ENCODE measurements at regions not wholly inside any gene's neighbourhood (a gene's known extent, or its start where the extent isn't known, plus 50 kb on each side); places are given as distances from the start of the nearest gene placed in this dataset.

DNA sequence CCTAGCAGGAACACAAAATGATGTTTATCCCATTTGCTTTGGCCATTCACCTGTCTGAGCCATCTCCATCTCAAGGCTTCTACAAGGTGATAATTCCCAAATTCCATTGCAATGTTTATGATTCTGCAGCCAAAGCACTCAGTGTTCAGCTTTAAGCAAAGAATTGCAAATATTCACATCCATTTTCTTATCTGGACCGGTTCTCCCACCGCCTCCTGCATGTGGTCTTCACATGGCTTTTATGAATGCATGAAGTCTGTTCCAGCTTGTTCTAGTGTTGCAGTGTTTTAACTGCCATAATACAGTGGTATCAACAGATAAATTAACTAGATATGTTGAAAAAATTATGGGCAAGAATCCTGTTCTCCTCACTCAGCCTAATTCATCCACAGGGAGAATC, 443.0 kb upstream of the KLF4 start:
- no peak for DNase-seq

DNA sequence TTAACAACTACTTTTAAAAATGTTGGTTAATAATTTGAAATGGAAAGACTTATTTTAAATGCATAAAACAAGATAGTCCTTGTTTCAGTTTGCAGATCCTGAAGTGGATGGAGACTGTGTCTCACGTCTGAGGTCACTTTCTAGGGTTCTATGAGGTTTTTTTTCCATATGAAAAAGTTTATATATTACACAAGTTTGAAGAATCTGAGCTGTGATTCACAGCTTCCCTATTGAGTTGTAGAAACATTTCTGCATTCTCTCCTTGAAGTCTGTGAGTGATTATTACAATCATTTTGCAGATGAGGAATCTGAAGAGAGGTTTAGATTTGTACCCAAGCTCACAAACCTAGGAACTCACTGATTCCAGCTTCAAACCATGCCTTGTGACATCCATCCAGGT, 442.5 kb upstream of the KLF4 start:
- no peak for DNase-seq

DNA sequence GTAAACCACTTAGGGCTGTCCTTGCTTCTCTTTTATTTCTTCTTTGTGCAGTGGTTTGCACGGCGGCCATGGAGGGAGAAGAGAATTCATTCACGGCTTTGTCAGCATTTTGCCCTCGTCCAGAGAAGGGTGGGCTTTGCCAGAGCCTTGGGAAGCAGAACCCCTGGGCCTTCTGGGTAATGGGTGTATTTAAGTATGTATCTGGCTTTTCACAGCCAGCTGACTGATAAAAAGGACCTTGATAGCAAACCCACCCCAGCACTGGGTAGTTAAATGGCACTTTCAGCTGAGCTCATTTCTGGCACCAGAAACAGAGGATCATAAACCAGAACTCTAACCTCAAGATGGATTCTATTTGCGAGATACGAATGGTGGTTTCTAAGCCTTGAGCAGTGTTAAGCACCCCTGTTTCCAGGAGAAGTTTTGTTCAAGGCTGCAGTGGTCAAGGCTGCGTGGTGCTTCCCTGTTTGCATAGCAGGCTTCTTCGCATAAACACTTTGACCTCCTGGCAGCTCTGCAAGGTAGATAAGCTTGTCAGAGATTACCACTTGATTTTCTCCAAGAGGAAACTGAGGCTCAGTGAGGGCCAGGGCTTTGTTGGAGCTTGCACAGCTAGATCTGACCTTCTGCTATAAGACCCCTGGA, 441.6 kb upstream of the KLF4 start:
- no peak for DNase-seq

DNA sequence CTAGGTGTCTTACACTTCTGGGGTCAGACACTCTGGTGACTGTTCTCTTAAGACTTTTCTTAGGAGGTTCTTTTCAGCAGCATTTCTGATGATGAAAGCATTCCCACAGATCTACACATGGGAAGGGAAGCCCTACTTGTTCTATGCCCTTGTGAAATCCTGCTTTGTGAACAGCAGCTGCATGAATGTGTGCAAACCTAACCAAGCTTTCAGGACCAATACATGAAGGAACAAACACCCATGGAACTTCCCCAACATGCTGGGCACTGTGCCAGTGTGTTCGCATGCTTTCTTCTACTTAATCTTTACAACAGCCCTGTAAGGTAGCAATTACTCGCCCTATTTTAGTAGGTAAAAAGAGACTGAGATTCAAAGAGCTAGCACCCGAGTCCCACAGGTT, 439.9 kb upstream of the KLF4 start:
- DNase-seq, result no peak

DNA sequence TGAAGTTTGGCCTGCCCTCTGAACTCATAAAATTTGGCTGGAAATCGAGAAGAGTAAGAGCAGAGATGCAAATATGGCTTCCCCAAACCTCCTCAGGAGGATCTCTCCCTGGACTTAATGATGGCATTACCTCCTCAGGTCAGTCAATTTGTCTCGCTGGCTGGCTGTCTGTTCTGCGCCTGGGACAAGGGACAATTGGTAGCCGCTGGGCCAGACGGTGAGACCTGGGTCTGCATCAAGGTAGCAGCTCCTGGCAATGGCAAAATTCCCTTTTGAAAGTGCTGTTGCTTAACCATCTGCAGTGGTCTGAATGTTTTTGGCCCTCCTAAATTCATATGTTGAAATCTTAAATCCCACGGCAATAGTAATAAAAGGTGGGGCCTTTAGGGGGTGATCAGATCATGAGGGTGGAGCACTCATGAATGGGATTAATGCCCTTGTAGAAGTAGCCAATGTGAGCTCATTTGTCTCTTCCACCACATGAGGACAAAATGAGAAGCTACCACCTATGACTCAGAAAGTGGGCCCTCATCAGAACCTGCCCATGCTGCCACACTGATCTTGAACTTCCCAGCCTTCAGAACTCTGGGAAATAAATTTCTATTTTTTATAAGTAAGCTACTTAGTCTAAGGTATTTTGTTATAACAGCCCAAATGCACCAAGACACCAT, 439.3 kb upstream of the KLF4 start:
- no peak for DNase-seq

DNA sequence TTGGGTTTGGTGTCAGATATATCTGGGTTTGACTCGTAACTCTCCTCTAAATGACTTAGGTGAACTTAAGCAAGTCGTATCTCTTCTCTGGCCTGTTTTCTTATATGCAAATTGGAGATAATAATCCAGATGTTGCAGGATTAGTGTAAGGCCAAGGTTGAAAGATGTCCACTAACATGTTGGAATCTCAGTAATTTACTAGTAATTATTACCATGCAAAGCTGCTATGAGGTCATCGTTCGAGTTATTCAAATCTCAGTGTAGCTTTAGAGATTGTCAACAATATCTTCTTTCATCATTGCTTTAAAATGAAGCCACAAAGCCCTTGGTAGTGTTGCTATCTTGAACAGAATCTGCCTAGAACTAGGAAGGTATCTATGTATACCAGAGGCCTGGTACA, 437.7 kb upstream of the KLF4 start:
- DNase-seq, result no peak

DNA sequence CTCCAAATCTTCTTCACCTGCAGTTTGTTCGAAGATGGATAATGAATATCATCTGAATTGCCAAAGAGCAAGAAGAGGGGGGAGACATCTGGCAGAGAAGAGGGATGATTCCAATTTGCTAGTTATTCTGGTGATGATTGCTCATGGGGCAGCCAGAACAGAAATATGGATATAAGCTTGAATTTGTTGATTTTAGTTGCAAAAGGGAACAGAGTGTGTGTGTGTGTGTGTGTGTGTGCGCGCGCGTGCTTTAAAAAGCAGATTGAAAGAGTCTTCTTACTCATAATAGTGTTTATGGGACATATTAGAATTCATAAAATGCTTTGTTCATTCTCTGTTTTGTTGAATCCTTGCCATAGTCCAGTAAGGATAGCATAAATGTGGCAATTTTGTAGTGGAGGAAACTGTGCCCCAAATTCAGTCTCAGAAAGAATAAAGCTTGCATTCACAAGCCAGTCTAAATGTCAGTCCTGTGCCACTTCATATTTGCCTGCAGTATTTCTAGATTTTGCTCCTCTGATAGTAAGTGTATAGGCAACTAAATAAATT, 436.3 kb upstream of the KLF4 start:
- no peak for DNase-seq

DNA sequence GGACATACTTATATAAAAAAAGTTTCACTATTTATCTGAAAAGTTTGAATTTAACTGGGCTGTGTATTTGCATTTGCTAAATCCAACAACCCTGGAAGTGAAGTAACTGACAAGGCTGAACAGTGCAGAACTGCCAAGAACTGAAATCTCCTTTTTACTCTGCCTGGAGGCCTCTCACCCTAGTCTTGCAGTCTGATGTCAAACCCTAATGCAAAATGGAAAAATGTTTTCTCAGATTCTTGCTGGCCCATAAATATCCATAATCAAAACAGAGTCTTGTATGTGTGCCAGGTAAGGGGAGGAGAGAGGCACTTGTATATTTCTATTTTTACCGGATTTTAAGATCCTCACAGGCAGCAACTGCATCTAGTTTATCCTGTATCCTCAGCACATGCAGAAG, 432.7 kb upstream of the KLF4 start:
- no peak for DNase-seq

DNA sequence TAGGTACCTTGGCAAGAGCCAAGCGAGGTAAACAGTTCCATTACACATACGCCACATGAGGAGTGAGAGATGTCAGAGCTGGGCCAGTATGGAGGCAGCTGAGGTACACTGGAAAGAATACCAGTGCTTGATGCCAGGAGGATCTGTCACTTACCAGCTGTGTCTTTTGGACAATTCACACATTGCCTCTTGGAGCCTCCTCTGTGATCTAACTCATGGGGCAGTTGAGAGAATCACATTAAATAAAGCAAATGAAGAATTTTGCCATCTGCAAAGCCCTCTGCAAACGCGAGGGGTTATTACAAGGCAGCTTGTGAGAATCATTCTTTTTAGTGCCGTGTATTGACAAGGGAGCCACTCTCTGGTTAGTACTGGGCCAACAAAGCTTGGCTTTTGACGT, 429.7 kb upstream of the KLF4 start:
- no peak for DNase-seq

DNA sequence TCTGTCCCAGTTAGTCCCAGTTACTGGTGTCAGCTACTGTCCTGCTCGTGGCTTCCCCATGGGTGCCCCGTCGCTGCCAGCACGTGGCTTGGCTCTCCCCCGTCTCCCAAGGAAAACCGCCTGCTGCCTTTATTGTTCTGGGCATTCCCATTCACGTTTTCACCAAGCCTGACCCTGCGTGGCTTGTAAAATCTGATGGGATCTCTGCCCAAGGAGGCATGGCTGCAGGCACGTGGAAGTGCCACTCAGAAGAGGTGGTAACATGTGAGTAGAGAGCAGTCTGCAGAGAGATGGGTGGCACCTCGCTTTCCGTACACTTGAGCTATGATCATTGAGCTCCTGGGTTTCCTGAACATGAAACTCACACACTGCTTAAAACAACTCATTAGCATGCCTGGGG, 429.2 kb upstream of the KLF4 start:
- no peak for DNase-seq

DNA sequence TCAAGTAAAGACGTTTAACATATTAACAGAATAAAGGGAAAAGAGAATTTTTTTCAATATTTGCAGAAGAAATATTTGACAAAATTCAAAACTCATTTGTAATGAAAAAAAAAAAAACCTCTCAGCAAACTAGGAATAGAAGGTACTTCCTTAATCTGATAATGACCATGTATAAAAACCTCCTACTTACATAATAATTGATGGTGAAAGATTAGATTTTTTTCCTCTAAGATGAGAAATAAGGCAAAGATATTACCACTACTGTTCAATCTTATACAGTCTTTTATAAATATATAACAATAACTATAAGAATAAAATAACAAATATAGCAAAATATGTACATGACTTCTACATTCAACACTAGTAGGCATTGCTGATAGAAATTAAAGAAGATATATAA, 424.6 kb upstream of the KLF4 start:
- DNase-seq, result no peak

DNA sequence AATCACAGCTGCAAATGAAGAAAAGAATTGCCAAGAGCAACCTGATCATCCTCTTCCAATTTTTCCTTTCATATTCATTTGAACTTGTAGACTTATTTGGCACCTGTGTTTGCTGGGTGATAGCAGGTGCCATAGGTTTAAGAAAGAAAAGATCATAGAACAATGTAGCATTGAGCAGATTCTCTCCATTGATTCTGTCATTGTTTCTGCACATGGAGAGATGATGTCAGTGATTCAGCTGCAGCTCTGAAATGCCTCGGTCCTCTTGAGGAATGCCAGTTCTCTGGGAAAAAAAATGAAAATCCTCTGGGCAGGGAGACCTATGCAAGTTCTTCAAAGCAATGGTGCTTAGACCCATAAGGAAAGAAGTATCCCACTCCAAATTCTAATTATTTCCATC, 418.1 kb upstream of the KLF4 start:
- DNase-seq, result no peak

DNA sequence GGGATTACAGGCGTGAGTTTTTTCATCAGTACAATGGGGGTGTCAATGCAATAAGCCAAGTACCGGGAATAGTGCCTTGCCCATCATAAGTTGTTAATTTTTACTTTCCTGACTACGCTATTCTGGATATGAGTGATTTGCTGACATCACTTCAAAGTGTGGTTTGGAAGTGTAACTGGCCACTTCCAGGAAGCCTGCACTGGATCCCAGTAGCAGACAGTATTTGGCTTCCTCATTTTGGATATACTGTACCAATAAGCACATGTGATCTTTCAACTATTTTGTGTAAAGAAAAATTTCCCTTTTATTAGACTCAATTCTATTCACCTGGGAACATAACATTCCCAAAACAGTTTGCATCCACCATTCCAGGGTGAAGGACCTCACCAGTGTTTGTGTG, 417.7 kb upstream of the KLF4 start:
- no peak for DNase-seq

DNA sequence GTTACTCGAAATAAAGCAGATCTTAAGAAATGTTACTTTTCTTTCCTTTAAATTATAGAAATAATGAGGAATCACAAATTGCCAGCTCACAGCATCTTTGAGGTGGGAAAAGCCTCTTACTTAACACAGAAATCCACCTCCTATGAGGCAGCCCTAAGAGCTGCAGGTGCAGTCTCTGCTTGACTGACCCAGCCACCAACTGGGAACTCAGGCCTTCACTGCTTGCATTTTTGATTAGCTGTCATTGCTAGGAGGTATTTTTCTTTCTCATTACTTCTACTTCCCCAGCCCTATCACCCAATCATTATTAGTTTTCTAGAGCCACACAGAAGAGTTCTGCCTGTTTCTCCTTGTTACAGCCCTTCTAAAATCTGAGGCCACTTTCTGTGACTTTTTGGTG, 416.5 kb upstream of the KLF4 start:
- no peak for DNase-seq

DNA sequence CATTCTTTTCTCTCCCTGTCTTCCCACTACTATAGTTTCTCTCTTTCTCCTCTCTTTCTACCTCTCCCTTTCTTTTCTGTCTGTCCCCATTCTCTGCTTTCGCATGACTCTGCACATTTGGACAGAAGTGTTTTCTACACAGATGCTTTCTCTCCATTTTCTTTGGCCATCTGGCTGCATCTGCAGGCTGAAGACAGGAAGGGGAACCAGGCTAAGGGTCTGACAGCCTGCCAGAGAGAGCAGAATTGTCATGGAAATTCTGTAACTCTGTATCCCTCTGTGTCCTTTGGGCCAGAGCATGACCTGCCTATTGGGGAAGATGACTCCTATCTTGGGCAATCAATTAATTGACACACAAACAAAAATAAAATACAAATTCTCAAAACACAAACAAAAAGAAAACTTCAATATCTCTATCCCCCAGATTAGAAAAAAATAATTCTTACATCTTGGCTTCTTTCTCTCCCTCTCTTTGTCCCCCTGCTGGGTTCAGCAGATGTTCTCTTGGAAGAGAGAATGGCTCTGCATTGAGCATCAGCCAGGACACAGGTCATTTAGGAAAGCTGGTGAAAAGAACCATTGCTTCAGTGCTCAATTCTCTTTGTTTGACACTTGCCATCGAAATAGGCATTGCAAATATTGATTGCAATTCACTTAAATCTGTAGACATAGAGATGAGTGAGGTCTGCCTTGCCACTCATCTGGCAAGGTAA, 415.9 kb upstream of the KLF4 start:
- no peak for DNase-seq

DNA sequence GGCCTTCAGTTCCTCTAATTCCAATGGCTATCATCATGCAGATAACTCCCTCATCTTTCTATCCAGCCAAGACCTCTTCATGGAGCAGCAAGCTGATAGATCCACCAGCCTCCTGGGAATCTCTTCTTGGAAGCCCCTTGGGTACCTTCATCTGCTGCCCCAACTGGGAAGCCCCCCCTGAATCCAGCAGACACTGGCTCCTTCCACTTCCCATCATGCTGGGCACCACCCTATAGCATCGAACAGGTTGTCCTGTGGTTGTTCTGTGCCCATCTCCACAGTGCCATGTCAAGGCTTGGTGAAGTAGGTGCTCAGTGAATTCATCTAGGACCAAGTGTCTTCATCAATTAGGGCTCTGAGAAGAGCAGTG, 410.4 kb upstream of the KLF4 start:
- DNase-seq, result no peak

DNA sequence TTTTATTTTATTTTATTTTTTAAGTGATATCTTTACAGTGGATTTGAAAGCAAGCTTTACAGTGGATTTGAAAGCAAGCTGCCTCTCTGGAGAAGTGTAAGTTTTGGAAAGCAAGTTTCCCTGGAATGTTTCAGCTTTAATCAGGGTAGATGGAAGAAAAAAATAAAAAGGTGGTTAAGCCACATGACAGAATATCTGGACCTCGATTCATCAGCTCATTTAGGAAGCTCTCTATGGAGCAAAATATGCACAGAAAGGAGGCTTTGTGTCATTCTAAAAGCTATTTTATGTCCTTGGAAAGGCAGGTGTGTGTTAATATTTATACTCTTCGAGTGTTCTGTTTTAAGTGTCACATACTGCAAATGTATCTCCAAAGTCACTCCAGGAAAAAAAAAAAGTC, 409.2 kb upstream of the KLF4 start:
- no peak for DNase-seq

DNA sequence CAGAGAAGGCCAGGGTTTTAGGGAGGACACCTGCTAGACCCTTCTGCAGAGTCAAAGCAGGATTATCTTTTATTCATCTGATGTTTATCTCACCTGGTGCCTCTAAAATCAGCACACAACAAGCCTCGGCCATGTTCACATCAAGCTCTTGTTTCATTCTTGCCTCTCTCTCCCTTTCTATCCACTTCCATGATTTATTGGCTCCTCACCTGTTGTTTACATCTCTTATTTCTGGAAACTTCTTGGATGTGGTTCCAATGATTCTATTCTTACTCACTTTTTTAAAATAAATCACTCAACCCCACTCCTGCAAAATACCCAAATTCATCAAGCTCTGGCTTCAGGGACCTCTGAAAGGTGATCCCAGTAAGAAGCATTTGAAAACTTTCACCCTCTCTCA, 407.0 kb upstream of the KLF4 start:
- no peak for DNase-seq

DNA sequence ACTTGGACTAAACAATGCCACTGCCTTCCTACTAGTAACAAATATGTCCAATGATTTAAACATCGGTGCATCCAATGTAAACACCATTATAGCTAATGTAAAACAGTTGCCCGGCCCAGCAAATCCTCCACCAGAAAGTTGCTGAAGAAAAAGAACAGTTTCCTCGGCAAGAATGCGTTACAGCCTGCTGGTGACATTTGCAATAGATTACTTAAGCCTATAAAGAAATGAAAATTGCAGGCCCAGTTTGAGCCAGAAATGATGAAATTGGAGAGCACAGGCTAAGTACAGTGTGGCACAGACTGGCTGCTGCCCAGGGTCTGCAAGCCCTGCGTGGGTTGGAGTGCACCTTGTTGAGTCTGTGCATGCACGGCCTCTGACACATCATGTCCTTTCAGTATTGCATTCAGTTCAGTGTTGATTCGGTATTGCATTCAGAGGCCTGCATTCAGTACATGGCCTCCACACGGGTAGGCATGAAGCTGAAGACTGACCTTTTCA, 406.0 kb upstream of the KLF4 start:
- no peak for DNase-seq

DNA sequence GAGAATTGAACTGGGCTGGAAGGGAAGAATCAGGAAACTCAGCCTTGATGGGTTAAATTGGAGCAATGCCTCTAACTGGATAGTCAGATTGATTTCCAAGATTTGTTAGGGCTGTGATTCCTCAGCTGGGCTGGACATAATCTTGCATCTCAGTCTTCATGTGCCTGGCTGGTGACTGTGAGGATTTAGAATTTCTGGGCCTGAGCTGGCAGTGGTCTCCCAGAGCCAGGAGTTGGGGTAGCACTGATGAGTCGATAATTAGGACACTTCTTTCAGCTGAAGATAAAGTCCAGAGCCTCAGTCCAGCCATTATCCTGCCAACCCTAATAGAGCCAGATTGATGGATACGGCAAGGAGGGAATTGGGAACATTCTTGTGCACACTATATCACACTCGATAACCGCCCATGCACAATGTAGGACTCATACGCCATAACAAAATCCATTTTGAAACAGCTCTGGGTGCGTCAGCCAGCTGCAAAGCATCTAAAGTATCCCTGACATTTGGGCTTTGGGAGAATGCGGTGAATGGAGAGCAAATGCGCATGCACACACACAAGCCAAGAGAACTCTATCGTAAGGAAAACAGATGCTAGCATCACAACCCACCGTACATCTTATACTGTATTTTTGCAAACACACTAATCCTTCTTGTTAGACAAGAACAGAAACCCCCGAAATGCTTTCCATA, 405.1 kb upstream of the KLF4 start:
- no peak for DNase-seq

DNA sequence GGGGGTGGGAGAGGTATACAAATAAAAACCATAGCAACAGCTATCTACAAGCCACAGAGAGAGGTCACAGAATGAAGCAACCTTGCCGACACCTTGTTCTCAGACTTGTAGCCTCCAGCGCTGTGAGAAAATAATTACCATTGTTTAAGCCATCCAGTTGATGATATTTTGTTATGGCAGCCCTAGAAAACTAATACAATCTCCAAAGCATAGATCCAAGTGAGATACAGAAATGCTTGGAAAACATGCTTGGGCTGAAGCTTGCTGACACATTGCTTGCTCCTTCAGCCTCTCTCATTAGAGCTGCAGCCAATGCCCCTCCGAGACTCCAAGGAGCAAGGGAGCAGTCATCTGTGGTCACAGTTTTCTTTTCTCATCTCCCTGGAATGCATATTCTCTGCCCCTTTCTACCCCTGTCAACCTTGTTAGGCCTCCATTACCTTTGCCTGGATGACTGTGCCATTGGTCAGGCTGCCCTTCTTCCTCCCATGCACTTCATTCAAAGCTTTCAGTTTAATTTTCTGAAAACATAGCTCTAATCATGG, 401.4 kb upstream of the KLF4 start:
- DNase-seq, result no peak

DNA sequence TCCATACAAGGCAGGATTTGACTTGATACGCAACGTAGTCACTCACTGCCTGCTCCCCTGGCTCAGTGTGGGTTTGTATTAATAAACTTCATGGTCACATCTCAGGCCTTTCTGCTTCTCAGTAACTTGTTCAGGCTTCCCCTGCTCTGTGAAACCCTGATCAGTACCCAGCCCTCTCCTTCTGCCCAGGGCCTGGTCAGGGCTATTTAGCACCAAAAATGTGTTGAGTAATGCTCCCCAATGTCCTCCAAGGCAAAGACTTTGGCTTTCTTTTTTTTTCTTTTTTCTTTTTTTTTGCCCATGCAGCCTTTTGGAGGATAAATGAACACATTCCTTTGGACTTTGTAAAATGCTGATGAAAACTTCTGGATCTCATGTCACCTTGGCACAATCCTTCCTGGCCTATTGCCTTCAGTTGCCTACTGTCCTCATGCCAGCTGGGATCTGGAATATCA, 399.2 kb upstream of the KLF4 start:
- no peak for DNase-seq

DNA sequence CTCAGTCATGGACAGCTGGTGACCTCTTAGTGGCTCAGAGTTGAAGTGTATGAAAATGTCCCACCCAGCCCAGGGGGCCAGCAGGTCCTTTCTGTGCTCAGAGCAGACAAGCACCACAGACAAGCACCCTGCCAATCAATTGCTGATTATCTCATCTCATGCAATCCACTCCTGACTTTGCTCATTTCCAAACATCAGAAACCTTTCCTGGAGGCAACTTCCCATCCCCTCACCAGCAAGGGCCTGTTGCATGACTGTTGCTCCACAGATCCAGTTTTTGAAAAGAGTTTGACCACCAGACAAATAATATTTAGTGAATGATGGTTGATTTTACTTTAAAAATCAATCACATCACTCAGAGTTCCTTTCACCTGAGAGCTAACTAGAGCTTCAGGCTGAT, 397.3 kb upstream of the KLF4 start:
- DNase-seq, result no peak
